Body of pancreas (tissue), 4 donors: ENCODE measurements at regions not wholly inside any gene's neighbourhood (a gene's known extent, or its start where the extent isn't known, plus 50 kb on each side); places are given as distances from the start of the nearest gene placed in this dataset.

Experiments used
- POLR2A ChIP-seq, 3 donors: fragments of 450-650 bp; IDR thresholded peaks; one replicate each; pipeline ENCODE4 v1.6.1; 2016; ENCODE audit warnings: antibody characterized with exemption in 3 of 3, mild to moderate bottlenecking in 2 of 3
- TF ChIP-seq, protein P1 (sequence below), 7 experiments: fragments of 450-650 bp in 4 of 7; fragments of 200-600 bp in 3 of 7; sonication (generic) in 3 of 7; IDR thresholded peaks; one replicate each; pipeline ENCODE4 v1.5.1; 2016 to 2019; ENCODE audit warnings: antibody characterized with exemption in 7 of 7

DNA sequence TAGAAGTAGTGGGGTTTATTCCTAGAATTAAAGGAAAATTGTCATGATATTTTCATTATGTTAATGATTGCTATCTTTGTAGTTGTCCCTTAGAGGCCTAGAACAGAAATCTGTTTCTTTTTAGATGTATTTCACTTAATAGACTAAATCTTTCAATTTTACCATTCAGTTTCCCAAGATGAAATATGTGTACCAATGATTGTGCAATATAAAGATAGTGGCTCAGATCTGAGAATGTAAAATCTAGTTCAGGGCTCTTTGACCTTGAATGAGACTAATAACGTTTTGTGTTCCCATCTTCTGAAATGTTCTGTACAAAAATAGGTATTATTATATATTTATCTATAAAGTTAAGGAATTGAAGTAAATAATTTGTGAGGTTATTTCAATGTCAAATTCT, 947.9 kb downstream of the DTWD2 start:
- TF ChIP-seq, protein P1, sequence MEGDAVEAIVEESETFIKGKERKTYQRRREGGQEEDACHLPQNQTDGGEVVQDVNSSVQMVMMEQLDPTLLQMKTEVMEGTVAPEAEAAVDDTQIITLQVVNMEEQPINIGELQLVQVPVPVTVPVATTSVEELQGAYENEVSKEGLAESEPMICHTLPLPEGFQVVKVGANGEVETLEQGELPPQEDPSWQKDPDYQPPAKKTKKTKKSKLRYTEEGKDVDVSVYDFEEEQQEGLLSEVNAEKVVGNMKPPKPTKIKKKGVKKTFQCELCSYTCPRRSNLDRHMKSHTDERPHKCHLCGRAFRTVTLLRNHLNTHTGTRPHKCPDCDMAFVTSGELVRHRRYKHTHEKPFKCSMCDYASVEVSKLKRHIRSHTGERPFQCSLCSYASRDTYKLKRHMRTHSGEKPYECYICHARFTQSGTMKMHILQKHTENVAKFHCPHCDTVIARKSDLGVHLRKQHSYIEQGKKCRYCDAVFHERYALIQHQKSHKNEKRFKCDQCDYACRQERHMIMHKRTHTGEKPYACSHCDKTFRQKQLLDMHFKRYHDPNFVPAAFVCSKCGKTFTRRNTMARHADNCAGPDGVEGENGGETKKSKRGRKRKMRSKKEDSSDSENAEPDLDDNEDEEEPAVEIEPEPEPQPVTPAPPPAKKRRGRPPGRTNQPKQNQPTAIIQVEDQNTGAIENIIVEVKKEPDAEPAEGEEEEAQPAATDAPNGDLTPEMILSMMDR (IDR thresholded peaks at IDR 0.05), result no peak
- no peak for TF ChIP-seq POLR2A (IDR thresholded peaks at IDR 0.05)
